ENCODE measurements at regions not wholly inside any gene's neighbourhood (a gene's known extent, or its start where the extent isn't known, plus 50 kb on each side); places are given as distances from the start of the nearest gene placed in this dataset.
A peak's percentile ranks its signal among the peaks of the same experiment; 100 is the strongest.

DNA sequence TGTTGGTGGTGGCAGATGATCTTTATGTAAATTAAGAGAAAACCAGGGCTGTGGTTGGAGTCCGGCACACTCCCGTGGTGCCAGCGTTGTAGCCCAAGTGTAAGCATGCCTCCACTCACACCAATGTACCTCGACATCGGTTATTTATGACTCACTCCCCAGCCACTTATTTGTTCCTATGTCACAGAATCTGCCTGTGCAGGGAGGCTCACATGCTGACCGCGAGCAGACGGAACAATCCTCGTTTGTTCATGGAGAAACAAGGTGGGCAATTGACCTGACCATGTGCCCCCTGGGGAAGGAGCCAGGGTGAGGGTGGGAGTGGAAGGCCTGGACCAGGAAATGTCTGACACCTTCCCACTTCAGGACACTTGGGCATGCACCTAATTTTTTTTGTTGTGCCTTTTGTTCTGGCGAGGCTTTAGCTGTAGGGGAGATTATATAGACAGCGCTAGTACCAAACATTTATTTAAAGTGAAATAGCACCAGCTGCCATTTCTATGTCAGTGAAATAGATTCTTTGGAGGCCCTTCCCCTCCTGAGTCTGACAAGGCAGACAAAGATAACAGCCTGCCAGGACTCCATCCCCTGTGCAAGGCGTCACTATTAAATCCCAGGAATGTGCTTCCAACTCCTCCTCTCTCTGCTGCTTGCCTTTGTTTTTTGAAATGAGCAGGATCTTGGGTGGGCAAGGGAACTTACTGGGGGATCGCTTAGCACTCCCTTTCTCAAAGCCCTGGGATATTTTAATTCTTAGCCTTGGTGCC is 394.2 kb downstream of the FGF9 start:
- DNase-seq = no peak

DNA sequence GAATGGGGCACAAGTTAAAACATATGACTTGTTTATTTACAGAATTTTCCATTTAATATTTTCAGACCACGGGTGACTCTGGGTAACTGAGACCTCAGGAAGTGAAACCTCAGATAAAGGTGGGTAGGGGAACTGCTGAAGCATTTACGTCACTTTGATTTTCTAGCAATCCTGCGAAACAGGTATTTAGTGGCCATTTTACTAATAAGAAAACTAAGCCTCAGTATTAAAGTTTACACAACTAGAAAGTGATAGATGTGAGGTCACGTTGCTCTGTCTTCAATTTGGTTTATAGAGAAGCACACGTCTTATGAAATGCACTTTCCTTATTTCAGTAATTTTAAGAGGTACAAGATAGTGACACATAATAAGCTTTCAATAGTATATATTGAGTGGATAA is 402.8 kb downstream of the FGF9 start:
- no peak for DNase-seq

DNA sequence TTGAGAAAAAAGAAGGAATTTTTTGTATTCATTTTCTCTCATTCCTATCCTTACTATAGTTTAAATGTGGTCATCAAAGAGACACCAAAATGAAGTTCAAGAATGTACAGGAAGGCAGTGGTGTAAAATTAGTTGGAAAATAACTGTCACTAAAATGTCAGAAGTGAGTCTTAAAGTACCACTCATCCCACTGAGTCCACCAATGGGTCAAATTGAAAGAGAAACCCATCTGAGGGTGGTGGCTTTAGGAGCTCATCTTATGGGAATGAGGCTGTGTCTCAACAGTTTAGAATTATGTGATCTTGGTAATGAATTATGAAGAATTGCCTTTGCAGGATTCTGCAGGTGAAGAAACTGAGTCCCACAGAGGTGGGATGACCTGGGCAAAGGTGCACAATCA is 403.5 kb downstream of the FGF9 start:
- DNase-seq = no peak

DNA sequence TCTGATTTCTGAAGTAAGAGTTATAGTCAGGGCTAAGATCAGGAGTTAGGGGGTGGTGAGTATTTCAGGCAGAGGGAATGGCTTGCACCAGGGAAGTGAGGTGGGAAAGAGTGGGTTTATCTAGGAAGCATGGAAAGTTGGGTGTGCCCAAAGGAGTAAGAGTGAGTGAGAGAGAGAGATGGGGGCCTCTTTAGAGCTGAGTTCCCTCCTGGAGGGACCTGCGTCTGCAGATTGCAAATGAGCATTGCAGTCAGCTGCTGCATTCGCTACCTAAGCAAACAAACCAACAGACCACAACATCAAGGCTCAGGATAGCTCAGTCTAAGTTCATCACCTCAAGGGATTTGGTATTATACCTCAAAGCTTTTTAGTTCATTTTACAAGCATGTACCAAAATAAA is 405.8 kb downstream of the FGF9 start:
- DNase-seq = peak in 1 of 2 experiments; percentile 45

- peak in 1 of 2 experiments; percentile 52 for DNase-seq
Observed at GRCh38 chr13:22077205-22077683, 406.4 kb downstream of the FGF9 start.

- no peak for DNase-seq
Observed at GRCh38 chr13:22077764-22078163, 406.9 kb downstream of the FGF9 start.

DNA sequence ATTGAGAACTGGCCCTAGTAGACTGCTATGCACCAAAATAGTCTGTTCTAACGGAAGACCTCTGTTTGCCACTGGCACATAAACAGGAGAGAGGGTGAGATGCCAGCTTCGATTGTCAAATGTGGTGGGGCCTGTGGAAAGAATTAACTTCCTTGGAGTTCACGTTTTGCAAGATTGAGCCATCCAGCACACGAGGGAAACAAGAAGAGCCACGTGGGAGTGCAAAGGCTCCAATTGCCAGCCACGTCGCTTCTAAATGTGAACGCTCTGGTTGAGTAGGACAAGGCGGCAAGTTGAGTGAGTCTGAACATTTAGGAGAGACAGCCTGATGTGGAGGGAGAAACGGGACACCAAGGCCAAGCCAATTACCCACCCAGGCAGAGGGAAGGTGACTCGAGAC is 409.1 kb downstream of the FGF9 start:
- DNase-seq = no peak

GRCh38 chr13:22080832-22081231 is 410.0 kb downstream of the FGF9 start:
- DNase-seq = peak; percentile 37 to 56

DNA sequence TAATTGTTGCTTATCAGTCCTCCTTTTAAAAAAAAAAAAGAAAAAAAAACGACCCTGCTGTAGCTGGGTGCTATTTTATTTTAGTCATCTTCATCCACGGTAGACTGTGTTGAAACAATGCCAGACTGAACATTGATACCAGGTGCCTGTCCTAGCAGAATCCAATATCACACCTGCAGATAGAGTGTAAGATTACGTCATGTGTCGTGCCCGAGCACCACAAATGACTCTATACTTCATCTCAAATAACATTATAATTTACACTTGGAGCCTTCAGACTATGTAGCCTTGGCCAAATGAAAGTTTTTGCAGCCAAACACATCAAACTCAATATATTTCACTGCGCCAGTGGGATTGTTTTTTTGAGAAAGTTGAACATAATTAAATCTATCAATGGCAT is 410.6 kb downstream of the FGF9 start:
- DNase-seq = peak; percentile 19 to 39

GRCh38 chr13:22082030-22082429 is 411.2 kb downstream of the FGF9 start:
- DNase-seq = peak in 1 of 2 experiments; percentile 42

DNA sequence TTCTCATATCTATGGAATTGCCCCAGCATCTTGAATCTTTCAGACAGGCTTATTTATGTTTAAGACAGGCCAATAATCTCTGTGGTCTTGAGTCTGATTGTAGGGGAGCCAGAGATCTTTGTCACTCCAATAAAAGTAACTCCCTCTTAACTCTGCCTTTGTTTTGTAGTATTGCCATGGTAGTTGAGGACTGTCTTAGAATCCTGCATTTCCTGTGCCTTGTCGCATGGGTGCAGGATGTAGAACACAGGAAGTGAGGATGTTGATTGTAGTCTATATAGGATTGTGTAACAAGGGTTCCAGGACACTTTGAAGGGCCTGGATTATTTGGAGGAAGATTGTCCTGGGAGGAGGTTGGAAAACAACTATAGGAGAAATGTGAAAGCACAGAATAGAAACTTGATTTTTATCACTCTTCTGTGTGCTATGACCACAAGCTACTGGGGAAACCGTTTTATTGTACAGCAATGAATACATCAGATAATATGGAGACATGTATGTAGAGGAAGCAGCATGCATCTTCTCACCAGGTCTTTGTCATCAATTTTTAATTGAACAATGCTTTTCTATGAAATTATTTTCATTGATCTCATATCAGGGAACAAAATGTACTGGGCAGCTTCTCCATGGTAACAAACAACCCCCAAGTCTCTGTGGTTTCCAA is 411.7 kb downstream of the FGF9 start:
- DNase-seq = no peak

DNA sequence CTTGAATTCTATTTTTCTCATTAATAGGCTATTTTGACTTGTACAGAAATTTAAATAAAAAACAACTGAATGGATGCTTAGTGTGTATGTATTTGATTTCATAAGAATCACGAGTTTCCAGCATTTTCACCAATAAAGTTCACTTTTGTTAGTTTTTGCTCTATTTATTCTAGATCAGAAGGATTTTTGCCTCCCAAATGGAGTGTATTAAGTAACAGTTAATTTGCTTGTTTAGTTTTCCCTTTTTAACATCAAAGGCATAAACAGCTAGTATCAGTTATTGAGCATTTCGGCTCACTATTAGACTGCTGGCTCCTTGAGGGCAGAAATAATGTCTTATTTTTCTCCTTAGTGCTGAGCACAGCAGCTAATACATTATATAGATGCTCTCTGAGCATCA is 414.1 kb downstream of the FGF9 start:
- no peak for DNase-seq

- DNase-seq = no peak
Observed at GRCh38 chr13:22086597-22087330, 415.9 kb downstream of the FGF9 start.

DNA sequence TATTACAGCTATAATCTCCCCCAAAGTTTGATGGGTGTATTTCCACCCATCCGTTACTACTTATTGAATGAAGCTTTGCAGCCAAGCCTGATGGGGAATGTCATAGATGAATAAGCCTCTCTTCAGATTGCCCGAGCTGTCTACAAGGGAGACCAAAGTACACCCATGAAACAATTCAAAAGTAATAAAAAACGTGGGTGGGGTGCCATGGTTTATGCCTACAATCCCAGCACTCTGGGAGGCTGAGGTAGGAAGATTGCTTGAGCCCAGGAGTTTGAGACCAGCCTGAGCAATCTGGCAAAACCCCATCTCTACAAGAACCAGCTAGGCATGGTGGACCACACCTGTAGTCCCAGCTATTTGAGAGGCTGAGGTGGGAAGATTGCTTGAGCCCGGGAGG is 419.2 kb downstream of the FGF9 start:
- DNase-seq = no peak

- no peak for DNase-seq
Observed at GRCh38 chr13:22091222-22091970, 420.5 kb downstream of the FGF9 start.

DNA sequence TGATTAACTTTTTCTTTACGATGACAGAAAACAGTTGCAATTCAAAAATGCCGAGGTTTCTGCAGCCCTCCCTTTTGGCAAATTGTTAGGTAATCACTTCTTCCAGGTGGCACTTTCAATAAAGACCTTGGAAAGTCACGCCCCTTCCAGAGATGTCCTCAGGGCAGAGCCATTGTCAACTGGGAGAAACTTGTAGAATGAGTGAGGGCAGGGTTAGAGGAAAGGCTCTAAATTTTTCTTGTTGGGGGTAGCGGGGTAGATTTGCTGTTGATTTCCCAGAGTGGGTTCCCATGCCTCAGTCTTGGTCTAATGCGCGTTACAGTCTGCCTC is 421.1 kb downstream of the FGF9 start:
- DNase-seq = no peak

- DNase-seq = no peak
Observed at GRCh38 chr13:22092791-22093560, 422.1 kb downstream of the FGF9 start.

DNA sequence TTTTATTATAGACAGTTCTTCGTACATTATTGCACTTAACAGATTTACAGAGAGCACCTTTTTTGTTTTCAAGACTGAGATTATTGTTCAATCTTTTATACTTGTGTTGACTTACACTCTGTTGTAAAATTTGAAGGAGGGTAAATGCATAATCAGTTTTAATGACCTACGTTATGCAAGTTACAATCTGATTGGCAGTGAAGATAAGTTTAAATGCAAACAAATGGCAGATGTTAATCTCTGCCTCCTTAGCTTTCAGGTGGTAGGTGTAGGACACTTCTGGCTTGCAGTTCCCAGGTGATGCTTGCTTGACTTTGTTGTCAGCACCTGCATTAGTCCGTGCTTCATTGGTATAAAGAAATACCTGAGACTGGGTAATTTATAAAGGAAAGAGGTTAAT is 424.9 kb downstream of the FGF9 start:
- no peak for DNase-seq

DNA sequence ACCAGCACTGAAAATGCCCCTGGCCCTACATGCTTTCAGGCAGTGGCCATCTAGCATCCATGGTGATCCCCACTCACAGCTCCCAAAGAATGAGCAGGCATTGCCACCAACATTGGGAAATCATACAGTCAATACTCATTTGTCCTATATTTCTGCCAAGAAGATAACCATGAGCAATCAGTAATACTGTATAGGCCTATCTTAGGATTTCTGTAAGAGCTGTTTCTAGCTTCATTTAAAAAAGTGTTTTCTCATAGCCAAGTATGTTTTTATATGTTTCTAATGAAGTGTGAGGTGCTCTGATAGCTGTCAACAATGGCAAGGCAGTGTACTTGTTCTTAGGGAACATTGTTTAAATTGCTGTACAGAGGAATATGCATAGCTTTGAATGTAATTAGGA is 428.7 kb downstream of the FGF9 start:
- no peak for DNase-seq

DNA sequence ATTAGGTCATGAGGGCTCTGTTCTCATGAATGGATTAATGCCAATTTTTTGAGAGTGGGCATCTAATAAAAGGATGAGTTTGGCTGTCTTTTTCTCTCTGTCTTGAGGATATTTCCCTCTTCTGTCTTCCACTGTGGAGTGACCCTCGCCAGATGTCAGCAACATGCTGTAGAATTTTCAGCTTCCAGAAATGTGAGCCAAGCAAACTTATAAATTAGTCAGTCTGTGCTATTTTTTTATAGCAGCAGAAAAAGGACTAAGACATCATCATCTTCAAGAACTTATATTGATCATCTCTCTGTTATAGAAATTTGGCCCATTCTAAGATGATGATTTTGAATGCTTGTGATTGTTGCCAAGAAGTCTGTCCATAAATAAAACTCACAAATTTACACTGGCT is 431.4 kb downstream of the FGF9 start:
- DNase-seq = no peak

DNA sequence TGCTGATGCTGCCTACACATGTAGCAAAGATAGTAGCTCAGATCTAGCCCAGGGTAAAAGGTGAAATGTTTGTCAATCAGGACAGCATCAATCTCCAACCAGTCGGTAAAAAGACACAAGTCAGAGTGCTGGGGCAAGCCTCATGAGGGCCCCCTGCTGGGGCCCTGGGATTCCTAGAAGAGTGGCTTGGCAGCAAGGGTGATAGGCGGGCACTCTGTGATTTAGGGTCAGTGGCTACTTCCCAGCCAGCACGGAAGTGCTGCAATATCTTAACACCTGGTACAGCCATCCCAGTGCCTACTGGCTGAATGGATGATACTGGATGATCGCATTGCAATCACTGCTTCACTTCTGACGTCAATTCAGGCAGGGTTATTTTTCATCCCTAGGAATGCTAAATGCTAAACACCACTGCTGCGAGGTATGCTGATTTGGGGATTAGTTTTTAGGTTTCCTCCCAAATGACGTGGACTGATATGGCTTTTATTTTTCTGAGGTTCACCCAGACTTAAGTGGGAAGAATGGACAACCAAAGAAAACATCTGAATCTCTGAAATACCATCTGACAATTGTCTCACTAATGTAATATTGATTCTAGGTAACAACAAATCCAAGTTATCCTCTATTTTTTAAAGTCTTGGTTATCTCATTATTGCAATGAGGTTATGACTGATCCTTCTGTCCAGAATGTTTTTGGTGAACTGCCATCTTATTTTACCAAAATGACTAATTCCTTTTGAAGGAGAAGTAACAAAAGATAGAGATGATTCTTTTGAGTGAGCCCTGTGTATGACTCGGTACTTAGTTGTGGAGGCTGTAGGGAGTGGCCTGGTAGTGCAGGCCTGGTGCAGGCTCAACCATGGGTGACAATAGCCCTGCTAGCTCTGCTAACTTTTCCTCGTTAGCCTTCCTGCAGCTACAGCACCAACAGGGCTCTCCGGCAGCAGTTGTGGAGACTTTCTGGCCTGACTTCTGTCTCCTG is 432.5 kb downstream of the FGF9 start:
- DNase-seq = peak in 1 of 2 experiments; percentile 7
